Suprapubic skin (tissue), 4 donors: ENCODE measurements at regions not wholly inside any gene's neighbourhood (a gene's known extent, or its start where the extent isn't known, plus 50 kb on each side); places are given as distances from the start of the nearest gene placed in this dataset.

ENCODE experiments used
- CTCF ChIP-seq, 2 donors: fragments of 200-600 bp in 1 of 2; fragments of 450-650 bp in 1 of 2; sonication (generic) in 1 of 2; IDR thresholded peaks; one replicate each; pipeline ENCODE4 v1.5.1; 2016 to 2019; ENCODE audit warnings: antibody characterized with exemption in 2 of 2, mild to moderate bottlenecking in 1 of 2, moderate library complexity in 1 of 2
- POLR2A ChIP-seq, 2 donors: fragments of 450-650 bp; IDR thresholded peaks; one replicate each; pipeline ENCODE4 v1.6.1; 2017; ENCODE audit warnings: antibody characterized with exemption in 2 of 2, mild to moderate bottlenecking in 2 of 2, moderate library complexity in 2 of 2
- POLR2AphosphoS5 ChIP-seq, 3 donors: sonication (generic); formaldehyde crosslinking; IDR thresholded peaks; one replicate each; pipeline ENCODE4 v1.6.1; 2017; ENCODE audit warnings: antibody characterized with exemption in 3 of 3

GRCh38 chr13:50452756-50453155 is 390.7 kb downstream of the DLEU7 start:
- no peak for TF ChIP-seq CTCF (IDR thresholded peaks at IDR 0.05)
- TF ChIP-seq POLR2AphosphoS5 (IDR thresholded peaks at IDR 0.05), result no peak
- TF ChIP-seq POLR2A (IDR thresholded peaks at IDR 0.05), result no peak
